RWPE2 (cell line): ENCODE measurements at regions not wholly inside any gene's neighbourhood (a gene's known extent, or its start where the extent isn't known, plus 50 kb on each side); places are given as distances from the start of the nearest gene placed in this dataset.

ENCODE experiments used
- ATAC-seq: fragments of 200-7000 bp; cut with Tn5 transposase; 3 replicates; pipeline ENCODE4 v1.9.1; 2021; ENCODE audit warnings: low read depth
- DNase-seq: peaks from one replicate; pipeline ENCODE4 v3.0.0-alpha.2; 2020; ENCODE audit warnings: low spot score
- H3K27ac ChIP-seq: fragments of 450-650 bp; 2 replicates; pipeline ENCODE4 v1.5.1; 2017; ENCODE audit warnings: mild to moderate bottlenecking; ENCODE audit not compliant: poor library complexity, severe bottlenecking
- H3K27me3 ChIP-seq: fragments of 250-450 bp; sonication (Bioruptor Pico); 2 replicates; pipeline ENCODE4 v1.5.1; 2021; ENCODE audit warnings: mild to moderate bottlenecking, moderate library complexity; ENCODE audit not compliant: insufficient read depth, poor library complexity, severe bottlenecking
- H3K36me3 ChIP-seq: fragments of 250-450 bp; sonication (Bioruptor Pico); 2 replicates; pipeline ENCODE4 v1.5.1; 2020; ENCODE audit warnings: low read depth, mild to moderate bottlenecking, moderate library complexity
- H3K4me1 ChIP-seq: fragments of 250-450 bp; sonication (Bioruptor Pico); 2 replicates; pipeline ENCODE4 v1.5.1; 2021; ENCODE audit warnings: mild to moderate bottlenecking, moderate library complexity; ENCODE audit not compliant: insufficient read depth, poor library complexity, severe bottlenecking
- H3K4me3 ChIP-seq: fragments of 250-450 bp; sonication (Bioruptor Pico); 2 replicates; pipeline ENCODE4 v1.5.1; 2021; ENCODE audit warnings: mild to moderate bottlenecking, moderate library complexity; ENCODE audit not compliant: severe bottlenecking
- H3K9me3 ChIP-seq: fragments of 250-450 bp; sonication (Bioruptor Pico); 2 replicates; pipeline ENCODE4 v1.5.1; 2021; ENCODE audit warnings: mild to moderate bottlenecking, moderate library complexity; ENCODE audit not compliant: severe bottlenecking
- CTCF ChIP-seq: fragments of 450-650 bp; IDR thresholded peaks from one replicate; pipeline ENCODE4 v1.5.1; 2017; ENCODE audit warnings: mild to moderate bottlenecking, moderate library complexity; ENCODE audit not compliant: poor library complexity, severe bottlenecking

- ATAC-seq (peak; percentile 98), DNase-seq (no peak)
- H3K4me3 ChIP-seq = no peak overlapping the region
- H3K9me3 ChIP-seq = no peaks in the 10 kb centered on the region
- no peaks in the 10 kb centered on the region for H3K36me3 ChIP-seq
- H3K4me1 ChIP-seq = peaks cover 19% of the 10 kb centered on the region
- no peak for TF ChIP-seq CTCF
- peak overlapping the region; percentile 19 for H3K27ac ChIP-seq
- no peaks in the 10 kb centered on the region for H3K27me3 ChIP-seq
These were observed 948.9 kb upstream of the ARRDC3 start for GRCh38 chr5:92332039-92332438.

- H3K9me3 ChIP-seq = no peaks in the 10 kb centered on the region
- no peak overlapping the region for H3K4me3 ChIP-seq
- H3K36me3 ChIP-seq = no peaks in the 10 kb centered on the region
- TF ChIP-seq CTCF = no peak
- no peaks in the 10 kb centered on the region for H3K27me3 ChIP-seq
- ATAC-seq (no peak), DNase-seq (no peak)
- H3K4me1 ChIP-seq = peaks cover 13% of the 10 kb centered on the region
- H3K27ac ChIP-seq = no peak overlapping the region
These were observed 947.2 kb upstream of the ARRDC3 start for GRCh38 chr5:92330365-92330764.

- TF ChIP-seq CTCF = no peak
- H3K4me1 ChIP-seq = peaks cover 13% of the 10 kb centered on the region
- DNase-seq (no peak), ATAC-seq (no peak)
- no peaks in the 10 kb centered on the region for H3K36me3 ChIP-seq
- H3K27me3 ChIP-seq = no peaks in the 10 kb centered on the region
- no peak overlapping the region for H3K4me3 ChIP-seq
- no peak overlapping the region for H3K27ac ChIP-seq
- H3K9me3 ChIP-seq = no peaks in the 10 kb centered on the region
These were observed 946.6 kb upstream of the ARRDC3 start for GRCh38 chr5:92329759-92330158.

- Histone ChIP-seq H3K27ac (no peak overlapping the region), H3K4me1 (peaks cover 13% of the 10 kb centered on the region), H3K27me3 (no peaks in the 10 kb centered on the region), H3K36me3 (no peaks in the 10 kb centered on the region), H3K9me3 (no peaks in the 10 kb centered on the region), H3K4me3 (no peak overlapping the region)
- ATAC-seq (no peak), DNase-seq (no peak)
- TF ChIP-seq CTCF = no peak
These were observed 945.6 kb upstream of the ARRDC3 start for GRCh38 chr5:92328584-92329259.

- no peak for DNase-seq
- ATAC-seq = no peak
- no peak for TF ChIP-seq CTCF
These were observed 937.3 kb upstream of the ARRDC3 start for GRCh38 chr5:92320446-92320845.

More at GRCh38 chr5:92320446-92320845, 937.3 kb upstream of the ARRDC3 start:
- Histone ChIP-seq H3K9me3 (no peaks in the 10 kb centered on the region), H3K36me3 (no peaks in the 10 kb centered on the region), H3K27me3 (no peaks in the 10 kb centered on the region), H3K4me3 (no peak overlapping the region), H3K27ac (no peak overlapping the region), H3K4me1 (no peaks in the 10 kb centered on the region)
